Stomach smooth muscle (tissue), 2 donors: ENCODE measurements at regions not wholly inside any gene's neighbourhood (a gene's known extent, or its start where the extent isn't known, plus 50 kb on each side); places are given as distances from the start of the nearest gene placed in this dataset.

ENCODE experiments used
- H3K27ac ChIP-seq: one replicate; pipeline ENCODE4 v1.7.0; 2013; ENCODE audit warnings: mild to moderate bottlenecking, low read length, inconsistent platforms
- H3K27me3 ChIP-seq, 2 donors: one replicate each; pipeline ENCODE4 v1.7.0; 2013; ENCODE audit warnings: low read length in 2 of 2; ENCODE audit not compliant: insufficient read depth in 2 of 2, control insufficient read depth in 1 of 2
- H3K36me3 ChIP-seq, 2 donors: one replicate each; pipeline ENCODE4 v1.7.0; 2013; ENCODE audit warnings: low read length in 2 of 2; ENCODE audit not compliant: control insufficient read depth in 2 of 2, insufficient read depth in 2 of 2
- H3K4me1 ChIP-seq: one replicate; pipeline ENCODE4 v1.7.0; 2013; ENCODE audit warnings: low read length; ENCODE audit not compliant: control insufficient read depth, insufficient read depth
- H3K4me3 ChIP-seq, 2 donors: one replicate each; pipeline ENCODE4 v1.7.0; 2013; ENCODE audit warnings: low read length in 2 of 2
- H3K9ac ChIP-seq, 2 donors: one replicate each; pipeline ENCODE4 v1.7.0; 2013; ENCODE audit warnings: low read length in 2 of 2, mild to moderate bottlenecking in 1 of 2
- H3K9me3 ChIP-seq, 2 donors: one replicate each; pipeline ENCODE4 v1.7.0; 2013; ENCODE audit warnings: low read length in 2 of 2; ENCODE audit not compliant: control insufficient read depth in 2 of 2
- donor health status: healthy.
- donor health status: Pancreatic carcinoma.

GRCh38 chr11:87972133-87972532 lies 203.1 kb downstream of the RAB38 start:
- Histone ChIP-seq H3K27ac (no peak overlapping the region), H3K9me3 (no peaks in the 10 kb centered on the region), H3K36me3 (no peaks in the 10 kb centered on the region), H3K4me3 (no peak overlapping the region), H3K4me1 (no peaks in the 10 kb centered on the region), H3K9ac (no peak overlapping the region), H3K27me3 (no peaks in the 10 kb centered on the region)

- H3K36me3 ChIP-seq = no peaks in the 10 kb centered on the region
- no peak overlapping the region for H3K4me3 ChIP-seq
- no peak overlapping the region for H3K27ac ChIP-seq
- no peaks in the 10 kb centered on the region for H3K9me3 ChIP-seq
- no peak overlapping the region for H3K9ac ChIP-seq
- no peaks in the 10 kb centered on the region for H3K4me1 ChIP-seq
- no peaks in the 10 kb centered on the region for H3K27me3 ChIP-seq
Measured at GRCh38 chr11:87971354-87971753, 203.9 kb downstream of the RAB38 start.

GRCh38 chr11:87970762-87971161 lies 204.5 kb downstream of the RAB38 start:
- Histone ChIP-seq H3K9ac (no peak overlapping the region), H3K27ac (no peak overlapping the region), H3K4me1 (no peaks in the 10 kb centered on the region), H3K4me3 (no peak overlapping the region), H3K36me3 (no peaks in the 10 kb centered on the region), H3K27me3 (no peaks in the 10 kb centered on the region), H3K9me3 (no peaks in the 10 kb centered on the region)

DNA sequence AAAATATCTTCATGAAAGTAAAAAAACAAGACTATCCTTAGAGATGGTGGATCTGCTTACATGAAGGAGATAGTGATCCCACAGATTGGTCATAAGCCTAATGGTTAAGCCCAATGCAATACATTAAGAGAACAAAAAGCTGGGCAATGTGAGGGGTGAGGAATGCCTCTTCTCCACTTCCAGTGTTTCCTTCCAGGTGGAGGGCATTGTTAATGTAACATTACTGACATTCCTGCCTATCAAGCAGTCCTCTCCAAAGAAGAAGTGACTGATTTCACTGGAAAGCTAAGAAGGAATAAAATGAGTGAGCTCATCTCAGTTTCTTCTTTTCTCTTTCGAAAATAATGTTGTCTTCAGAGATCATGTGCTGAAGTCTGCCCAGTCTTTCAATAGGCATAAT lies 207.8 kb downstream of the RAB38 start:
- no peak overlapping the region for H3K4me3 ChIP-seq
- H3K4me1 ChIP-seq = no peaks in the 10 kb centered on the region
- H3K9me3 ChIP-seq = no peaks in the 10 kb centered on the region
- H3K27me3 ChIP-seq = no peaks in the 10 kb centered on the region
- no peak overlapping the region for H3K9ac ChIP-seq
- no peak overlapping the region for H3K27ac ChIP-seq
- H3K36me3 ChIP-seq = no peaks in the 10 kb centered on the region

GRCh38 chr11:87966694-87967093 lies 208.5 kb downstream of the RAB38 start:
- H3K4me1 ChIP-seq = no peaks in the 10 kb centered on the region
- H3K36me3 ChIP-seq = no peaks in the 10 kb centered on the region
- no peak overlapping the region for H3K27ac ChIP-seq
- H3K9ac ChIP-seq = no peak overlapping the region
- no peak overlapping the region for H3K4me3 ChIP-seq
- no peaks in the 10 kb centered on the region for H3K9me3 ChIP-seq
- H3K27me3 ChIP-seq = no peaks in the 10 kb centered on the region

DNA sequence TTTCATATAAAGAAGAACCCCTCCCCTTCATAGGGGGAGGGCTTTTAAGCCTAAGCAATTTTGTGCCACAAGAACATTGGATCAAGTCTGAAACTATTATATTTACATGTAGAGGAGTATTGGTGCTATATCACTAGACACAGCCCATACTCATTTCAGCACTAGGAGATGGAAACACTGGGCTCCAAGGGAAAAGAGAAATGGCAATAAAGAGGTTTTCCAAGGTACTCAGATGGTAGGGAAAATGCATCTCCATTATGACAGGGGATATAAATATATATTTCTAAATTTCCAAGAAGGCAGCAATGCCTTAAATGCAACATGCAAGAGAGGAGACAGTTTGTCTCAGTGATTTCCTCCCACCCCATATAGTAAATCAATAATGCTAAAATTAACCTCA lies 209.0 kb downstream of the RAB38 start:
- Histone ChIP-seq H3K4me3 (no peak overlapping the region), H3K27ac (no peak overlapping the region), H3K9me3 (no peaks in the 10 kb centered on the region), H3K9ac (no peak overlapping the region), H3K36me3 (no peaks in the 10 kb centered on the region), H3K4me1 (no peaks in the 10 kb centered on the region), H3K27me3 (no peaks in the 10 kb centered on the region)

- no peaks in the 10 kb centered on the region for H3K9me3 ChIP-seq
- H3K36me3 ChIP-seq = no peaks in the 10 kb centered on the region
- H3K4me3 ChIP-seq = no peak overlapping the region
- H3K27me3 ChIP-seq = no peaks in the 10 kb centered on the region
- H3K9ac ChIP-seq = no peak overlapping the region
- H3K27ac ChIP-seq = no peak overlapping the region
- no peaks in the 10 kb centered on the region for H3K4me1 ChIP-seq
Measured at GRCh38 chr11:87961606-87962005, 213.6 kb downstream of the RAB38 start.

DNA sequence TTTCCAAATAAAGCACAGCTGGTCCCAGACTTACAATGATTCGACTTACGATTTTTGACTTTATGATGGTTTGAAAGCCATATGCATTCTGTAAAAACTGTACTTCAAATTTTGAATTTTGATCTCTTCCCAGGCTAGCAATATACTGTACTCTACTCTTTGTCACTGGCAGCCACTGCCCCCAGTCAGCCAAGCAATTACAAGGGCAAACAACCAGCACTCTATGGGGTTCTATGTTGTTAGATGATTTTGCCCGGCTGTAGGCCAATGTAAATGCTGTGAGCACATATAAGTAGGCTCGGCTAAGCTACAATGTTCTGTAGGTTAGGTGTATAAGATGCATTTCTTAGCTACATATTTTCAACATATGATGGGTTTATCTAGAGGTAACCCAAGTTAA lies 217.3 kb downstream of the RAB38 start:
- no peak overlapping the region for H3K27ac ChIP-seq
- H3K27me3 ChIP-seq = no peaks in the 10 kb centered on the region
- no peaks in the 10 kb centered on the region for H3K4me1 ChIP-seq
- H3K9ac ChIP-seq = no peak overlapping the region
- no peak overlapping the region for H3K4me3 ChIP-seq
- no peaks in the 10 kb centered on the region for H3K9me3 ChIP-seq
- H3K36me3 ChIP-seq = no peaks in the 10 kb centered on the region

- Histone ChIP-seq H3K4me3 (no peak overlapping the region), H3K4me1 (no peaks in the 10 kb centered on the region), H3K9ac (no peak overlapping the region), H3K36me3 (no peaks in the 10 kb centered on the region), H3K9me3 (no peaks in the 10 kb centered on the region), H3K27me3 (no peaks in the 10 kb centered on the region), H3K27ac (no peak overlapping the region)
Measured at GRCh38 chr11:87954476-87954875, 220.8 kb downstream of the RAB38 start.

DNA sequence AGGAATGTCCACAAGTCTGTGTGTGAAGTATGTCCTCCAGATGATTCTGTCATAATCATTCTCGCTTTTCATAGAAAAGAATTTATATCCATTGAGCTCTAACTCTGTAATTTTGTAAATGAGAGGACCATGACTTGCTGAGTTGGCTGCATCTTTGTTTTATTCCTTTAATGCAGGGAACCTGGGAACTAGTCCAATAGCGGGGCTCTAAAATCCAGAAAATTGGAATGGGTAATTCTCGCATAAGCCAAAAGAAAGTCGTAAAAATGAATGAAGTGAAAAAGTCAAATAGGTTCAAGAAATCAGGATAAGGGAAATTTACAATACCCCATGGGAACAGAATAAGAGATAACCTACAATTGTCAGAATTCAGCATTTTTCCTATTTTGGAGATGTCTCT lies 232.5 kb downstream of the RAB38 start:
- no peak overlapping the region for H3K27ac ChIP-seq
- no peak overlapping the region for H3K4me3 ChIP-seq
- H3K4me1 ChIP-seq = no peaks in the 10 kb centered on the region
- H3K27me3 ChIP-seq = no peaks in the 10 kb centered on the region
- no peak overlapping the region for H3K9ac ChIP-seq
- H3K9me3 ChIP-seq = no peaks in the 10 kb centered on the region
- no peaks in the 10 kb centered on the region for H3K36me3 ChIP-seq

DNA sequence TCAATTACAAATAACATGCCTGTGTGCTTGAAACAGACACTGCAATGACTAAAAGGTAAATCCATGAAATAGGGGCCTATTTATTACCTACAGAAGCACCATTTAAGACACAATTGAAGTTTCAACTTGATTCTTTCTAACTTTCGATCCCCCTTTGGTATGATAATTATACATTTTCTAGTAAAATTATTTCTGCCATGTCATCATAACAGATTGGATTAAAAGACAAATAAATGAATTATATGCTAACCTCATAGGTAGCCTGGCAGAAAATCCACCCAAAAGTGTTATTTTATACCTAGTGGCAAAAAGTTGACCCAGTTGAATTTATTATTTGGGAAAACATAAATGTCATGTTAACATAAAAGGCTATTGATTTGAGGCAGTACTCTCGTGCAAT lies 241.1 kb downstream of the RAB38 start:
- no peak overlapping the region for H3K4me3 ChIP-seq
- no peak overlapping the region for H3K27ac ChIP-seq
- H3K4me1 ChIP-seq = no peaks in the 10 kb centered on the region
- no peaks in the 10 kb centered on the region for H3K9me3 ChIP-seq
- no peaks in the 10 kb centered on the region for H3K27me3 ChIP-seq
- H3K36me3 ChIP-seq = no peaks in the 10 kb centered on the region
- no peak overlapping the region for H3K9ac ChIP-seq
